Left ventricle myocardium inferior (tissue), 1 donor: ENCODE measurements at regions not wholly inside any gene's neighbourhood (a gene's known extent, or its start where the extent isn't known, plus 50 kb on each side); places are given as distances from the start of the nearest gene placed in this dataset.
"Not testable (repeated sequence)": the region's sequence is repeated elsewhere in the genome, so short reads cannot be mapped to it uniquely, and the experiment has no call there.

Source experiments
- DNase-seq: peaks from one replicate; pipeline ENCODE4 v3.0.0-alpha.2; 2020
- H3K27ac ChIP-seq: fragments of 200-600 bp; replicated peaks from 2 replicates; pipeline ENCODE4 v1.8.0; 2021
- H3K27me3 ChIP-seq: fragments of 200-600 bp; 2 replicates; pipeline ENCODE4 v1.8.0; 2021; ENCODE audit warnings: low read depth
- H3K36me3 ChIP-seq: fragments of 200-600 bp; 2 replicates; pipeline ENCODE4 v1.8.0; 2021
- H3K4me1 ChIP-seq: fragments of 200-600 bp; 2 replicates; pipeline ENCODE4 v1.8.0; 2021
- H3K4me3 ChIP-seq: fragments of 200-600 bp; 2 replicates; pipeline ENCODE4 v1.8.0; 2021; ENCODE audit warnings: mild to moderate bottlenecking, moderate library complexity
- H3K9me3 ChIP-seq: fragments of 200-600 bp; replicated peaks from 2 replicates; pipeline ENCODE4 v1.8.0; 2021
- CTCF ChIP-seq: fragments of 200-600 bp; IDR thresholded peaks from 2 replicates; pipeline ENCODE4 v1.8.0; 2021; ENCODE audit warnings: antibody characterized with exemption, mild to moderate bottlenecking, borderline replicate concordance
- intact Hi-C: fragments of 100-400 bp; cut with micrococcal nuclease; formaldehyde crosslinking; loops from one replicate; pipeline ENCODE4 v1.11.0; 2022
- donor health status: DM: no; HTN: yes; CAD: no; lungs with severe emphysema.

GRCh38 chr14:38930022-38930421, 173.0 kb downstream of the SEC23A start:
- no peak for TF ChIP-seq CTCF
- Histone ChIP-seq H3K27ac (no peak overlapping the region), H3K4me1 (no peaks in the 10 kb centered on the region), H3K27me3 (no peaks in the 10 kb centered on the region), H3K36me3 (no peaks in the 10 kb centered on the region), H3K4me3 (no peak overlapping the region), H3K9me3 (peaks cover 5% of the 10 kb centered on the region)
- no peak for DNase-seq
- intact Hi-C loops, result no loop called here

DNA sequence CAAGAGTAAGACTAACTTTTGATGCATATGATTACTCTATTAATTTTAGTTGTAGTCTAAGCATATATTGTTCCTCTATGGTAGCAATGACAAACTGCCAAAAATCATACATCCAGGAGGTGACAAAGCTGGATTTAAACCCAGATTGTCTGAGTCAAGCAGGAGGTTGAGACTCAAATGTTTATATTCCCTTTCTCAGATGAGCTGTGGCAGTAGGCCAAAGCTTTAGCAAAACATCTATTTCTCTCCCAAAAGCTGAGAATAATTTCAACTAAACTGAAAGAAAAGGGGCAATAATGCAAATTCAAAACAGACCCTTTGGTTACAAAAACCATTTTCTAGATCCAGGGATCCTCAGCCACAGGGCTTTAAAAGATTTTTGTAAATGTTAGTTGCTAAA, 173.6 kb downstream of the SEC23A start:
- H3K27ac ChIP-seq, result no peak overlapping the region
- no peak for TF ChIP-seq CTCF
- no peaks in the 10 kb centered on the region for H3K27me3 ChIP-seq
- no peaks in the 10 kb centered on the region for H3K4me1 ChIP-seq
- no peaks in the 10 kb centered on the region for H3K36me3 ChIP-seq
- peaks cover 1% of the 10 kb centered on the region for H3K9me3 ChIP-seq
- no peak overlapping the region for H3K4me3 ChIP-seq
- intact Hi-C loops, result no loop called here
- no peak for DNase-seq

DNA sequence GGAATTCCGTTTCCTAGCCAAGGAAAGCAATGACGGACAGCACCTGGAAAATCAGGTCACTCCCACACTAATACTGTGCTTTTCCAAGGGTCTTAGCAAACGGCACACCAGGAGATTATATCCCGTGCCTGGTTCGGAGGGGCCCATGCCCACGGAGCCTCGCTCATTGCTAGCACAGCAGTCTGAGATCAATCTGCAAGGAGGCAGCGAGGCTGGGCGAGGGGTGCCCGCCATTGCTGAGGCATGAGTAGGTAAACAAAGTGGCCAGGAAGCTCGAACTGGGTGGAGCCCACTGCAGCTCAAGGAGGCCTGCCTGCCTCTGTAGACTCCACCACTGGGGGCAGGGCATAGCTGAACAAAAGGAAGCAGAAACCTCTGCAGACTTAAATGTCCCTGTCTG, 181.1 kb downstream of the SEC23A start:
- H3K4me3 ChIP-seq, H3K27me3 ChIP-seq, H3K36me3 ChIP-seq, intact Hi-C loops, H3K4me1 ChIP-seq, DNase-seq, H3K27ac ChIP-seq: not testable (repeated sequence)
- H3K9me3 ChIP-seq, result peaks cover 18% of the 10 kb centered on the region

DNA sequence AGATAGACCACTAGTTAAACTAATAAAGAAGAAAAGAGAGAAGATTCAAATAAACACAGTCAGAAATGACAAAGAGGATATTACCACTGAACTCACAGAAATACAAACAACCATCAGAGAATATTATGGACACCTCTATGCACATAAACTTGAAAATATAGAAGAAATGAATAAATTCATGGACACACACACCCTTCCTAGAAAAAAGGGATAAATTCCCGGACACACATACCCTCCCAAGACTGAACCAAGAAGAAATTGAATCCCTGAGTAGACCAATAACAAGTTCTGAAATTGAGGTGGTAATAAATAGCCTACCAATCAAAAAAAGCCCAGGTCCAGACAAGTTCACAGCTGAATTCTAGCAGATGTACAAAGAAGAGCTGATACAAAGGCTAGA, 187.9 kb downstream of the SEC23A start:
- Histone ChIP-seq H3K4me1 (no peaks in the 10 kb centered on the region), H3K27me3 (no peaks in the 10 kb centered on the region), H3K27ac (no peak overlapping the region), H3K4me3 (no peak overlapping the region), H3K9me3 (peaks cover 29% of the 10 kb centered on the region), H3K36me3 (no peaks in the 10 kb centered on the region)
- DNase-seq, result no peak
- intact Hi-C loops, result no loop called here
- TF ChIP-seq CTCF, result no peak

DNA sequence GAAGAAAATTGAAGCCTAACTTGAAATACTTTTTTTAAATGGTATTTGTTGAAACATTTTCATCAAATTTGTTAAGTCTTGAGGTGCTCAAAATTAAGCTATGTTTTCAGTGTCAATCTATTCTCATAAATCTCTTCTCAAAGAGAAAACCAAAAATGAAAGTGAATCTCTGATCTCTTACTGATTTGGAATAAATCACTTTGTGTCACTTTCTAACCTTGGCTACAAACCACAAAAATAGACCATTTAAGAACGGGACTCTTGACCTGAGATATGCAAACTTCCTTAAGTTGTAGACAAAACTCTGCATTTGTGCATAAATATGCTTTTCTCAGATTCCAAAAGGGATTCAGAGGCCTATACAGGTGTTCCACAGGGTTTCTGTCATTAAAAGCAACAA, 192.9 kb downstream of the SEC23A start:
- no peak for DNase-seq
- Histone ChIP-seq H3K9me3 (peaks cover 9% of the 10 kb centered on the region), H3K27me3 (no peaks in the 10 kb centered on the region), H3K27ac (no peak overlapping the region), H3K36me3 (no peaks in the 10 kb centered on the region), H3K4me3 (no peak overlapping the region), H3K4me1 (no peaks in the 10 kb centered on the region)
- intact Hi-C loops, result no loop called here
- TF ChIP-seq CTCF, result no peak

GRCh38 chr14:38904959-38905358, 198.1 kb downstream of the SEC23A start:
- no peak for TF ChIP-seq CTCF

More at GRCh38 chr14:38904959-38905358, 198.1 kb downstream of the SEC23A start:
- Histone ChIP-seq H3K4me1 (no peaks in the 10 kb centered on the region), H3K9me3 (no peaks in the 10 kb centered on the region), H3K36me3 (no peaks in the 10 kb centered on the region), H3K4me3 (no peak overlapping the region), H3K27me3 (no peaks in the 10 kb centered on the region), H3K27ac (no peak overlapping the region)
- DNase-seq, result no peak
- intact Hi-C loops, result no loop called here
